ENCODE measurements at regions not wholly inside any gene's neighbourhood (a gene's known extent, or its start where the extent isn't known, plus 50 kb on each side); places are given as distances from the start of the nearest gene placed in this dataset.

- TF ChIP-seq CTCF (conservative IDR thresholded peaks at IDR 0.05; ENCODE audit: low read length) (no peak), EZH2phosphoT487 (IDR thresholded peaks at IDR 0.05; ENCODE audit: borderline replicate concordance) (no peak)
Measured at GRCh38 chr7:67765481-67766175, 769.0 kb downstream of the TYW1 start.
